Right lobe of liver (tissue), 4 donors: ENCODE measurements at regions not wholly inside any gene's neighbourhood (a gene's known extent, or its start where the extent isn't known, plus 50 kb on each side); places are given as distances from the start of the nearest gene placed in this dataset.

Experiments used
- POLR2A ChIP-seq: fragments of 450-650 bp; IDR thresholded peaks from one replicate; pipeline ENCODE4 v1.6.1; 2017; ENCODE audit warnings: antibody characterized with exemption, mild to moderate bottlenecking
- TF ChIP-seq, protein P1 (sequence below), 4 donors: fragments of 200-600 bp in 3 of 4; fragments of 450-650 bp in 1 of 4; IDR thresholded peaks; one replicate each; pipeline versions ENCODE4 v1.5.1 to v1.8.0; 2016 to 2022; ENCODE audit warnings: antibody characterized with exemption in 4 of 4, mild to moderate bottlenecking in 2 of 4
- donor health status: DM: no; HTN: no; CAD: no.
- donor health status: DM: no; HTN: no; CAD: no.
- donor health status: DM: no; HTN: yes; CAD: no.

DNA sequence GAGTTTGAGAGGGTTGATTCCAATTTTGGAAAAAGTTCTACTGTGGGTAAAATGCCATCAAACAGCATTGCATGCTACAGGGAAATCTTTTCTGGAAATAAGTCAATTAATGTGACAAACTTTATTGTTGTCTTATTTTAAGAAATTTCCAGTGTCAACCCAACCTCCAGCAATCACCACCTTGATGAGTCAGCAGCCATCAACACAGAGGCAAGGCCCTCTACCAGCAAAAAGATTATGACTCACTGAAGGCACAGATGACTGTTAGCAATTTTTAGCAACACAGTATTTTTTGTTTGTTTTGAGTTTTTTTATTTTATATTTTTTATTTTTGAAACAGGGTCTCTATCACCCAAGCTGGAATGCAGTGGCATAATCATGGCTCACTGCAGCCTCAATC, 165.4 kb upstream of the C1QTNF7 start:
- TF ChIP-seq, protein P1, sequence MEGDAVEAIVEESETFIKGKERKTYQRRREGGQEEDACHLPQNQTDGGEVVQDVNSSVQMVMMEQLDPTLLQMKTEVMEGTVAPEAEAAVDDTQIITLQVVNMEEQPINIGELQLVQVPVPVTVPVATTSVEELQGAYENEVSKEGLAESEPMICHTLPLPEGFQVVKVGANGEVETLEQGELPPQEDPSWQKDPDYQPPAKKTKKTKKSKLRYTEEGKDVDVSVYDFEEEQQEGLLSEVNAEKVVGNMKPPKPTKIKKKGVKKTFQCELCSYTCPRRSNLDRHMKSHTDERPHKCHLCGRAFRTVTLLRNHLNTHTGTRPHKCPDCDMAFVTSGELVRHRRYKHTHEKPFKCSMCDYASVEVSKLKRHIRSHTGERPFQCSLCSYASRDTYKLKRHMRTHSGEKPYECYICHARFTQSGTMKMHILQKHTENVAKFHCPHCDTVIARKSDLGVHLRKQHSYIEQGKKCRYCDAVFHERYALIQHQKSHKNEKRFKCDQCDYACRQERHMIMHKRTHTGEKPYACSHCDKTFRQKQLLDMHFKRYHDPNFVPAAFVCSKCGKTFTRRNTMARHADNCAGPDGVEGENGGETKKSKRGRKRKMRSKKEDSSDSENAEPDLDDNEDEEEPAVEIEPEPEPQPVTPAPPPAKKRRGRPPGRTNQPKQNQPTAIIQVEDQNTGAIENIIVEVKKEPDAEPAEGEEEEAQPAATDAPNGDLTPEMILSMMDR (IDR thresholded peaks at IDR 0.05), result no peak
- TF ChIP-seq POLR2A, result no peak
